Suprapubic skin (tissue), 4 donors: ENCODE measurements at regions not wholly inside any gene's neighbourhood (a gene's known extent, or its start where the extent isn't known, plus 50 kb on each side); places are given as distances from the start of the nearest gene placed in this dataset.

Experiments
- DNase-seq, 2 donors: peaks; one replicate each; pipeline ENCODE4 v3.0.0-alpha.2; 2019; ENCODE audit warnings: low spot score in 2 of 2
- H3K27ac ChIP-seq: fragments of 200-600 bp; sonication (generic); one replicate; pipeline ENCODE4 v1.5.1; 2019
- H3K27me3 ChIP-seq: fragments of 200-600 bp; sonication (generic); one replicate; pipeline ENCODE4 v1.5.1; 2019
- H3K36me3 ChIP-seq: fragments of 200-600 bp; sonication (generic); one replicate; pipeline ENCODE4 v1.5.1; 2019
- H3K4me1 ChIP-seq: fragments of 200-600 bp; sonication (generic); one replicate; pipeline ENCODE4 v1.5.1; 2019
- H3K4me3 ChIP-seq: fragments of 200-600 bp; sonication (generic); one replicate; pipeline ENCODE4 v1.5.1; 2019; ENCODE audit warnings: mild to moderate bottlenecking
- H3K9me3 ChIP-seq: fragments of 200-600 bp; sonication (generic); one replicate; pipeline ENCODE4 v1.5.1; 2019
- EP300 ChIP-seq: sonication (generic); formaldehyde crosslinking; IDR thresholded peaks from one replicate; pipeline ENCODE4 v1.6.1; 2017; ENCODE audit warnings: antibody characterized with exemption
- POLR2A ChIP-seq, 2 donors: fragments of 450-650 bp; IDR thresholded peaks; one replicate each; pipeline ENCODE4 v1.6.1; 2017; ENCODE audit warnings: antibody characterized with exemption in 2 of 2, mild to moderate bottlenecking in 2 of 2, moderate library complexity in 2 of 2
- POLR2AphosphoS5 ChIP-seq, 3 donors: sonication (generic); formaldehyde crosslinking; IDR thresholded peaks; one replicate each; pipeline ENCODE4 v1.6.1; 2017; ENCODE audit warnings: antibody characterized with exemption in 3 of 3
- WGBS: methylation state at CpG from one replicate; pipeline ENCODE4 v1.1.5; 2018; 5-methylcytosine and 5-hydroxymethylcytosine counted together
- TF ChIP-seq, protein P1 (sequence below), 2 donors: fragments of 200-600 bp in 1 of 2; fragments of 450-650 bp in 1 of 2; sonication (generic) in 1 of 2; IDR thresholded peaks; one replicate each; pipeline ENCODE4 v1.5.1; 2016 to 2019; ENCODE audit warnings: antibody characterized with exemption in 2 of 2, mild to moderate bottlenecking in 1 of 2, moderate library complexity in 1 of 2

DNA sequence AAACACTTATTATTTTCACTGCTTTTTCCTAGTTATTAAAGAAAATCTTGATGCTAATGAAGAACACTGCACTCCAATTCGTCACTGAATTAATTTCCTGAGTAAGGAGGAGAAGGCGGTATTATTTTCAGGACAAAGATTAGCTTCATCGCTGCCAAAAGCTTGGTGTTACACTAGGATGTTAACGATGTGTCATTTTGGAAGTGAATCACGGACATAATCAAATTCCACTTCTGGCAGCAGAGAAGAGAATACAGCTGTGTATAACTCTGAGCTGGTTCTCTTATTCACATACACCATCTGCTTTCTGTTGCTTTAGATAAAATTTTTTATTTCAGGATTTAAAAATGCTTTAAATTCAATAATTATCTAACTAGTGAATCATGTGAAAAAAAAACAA is 74.1 kb downstream of the SCG2 start:
- H3K4me3 ChIP-seq: no peak overlapping the region

DNA sequence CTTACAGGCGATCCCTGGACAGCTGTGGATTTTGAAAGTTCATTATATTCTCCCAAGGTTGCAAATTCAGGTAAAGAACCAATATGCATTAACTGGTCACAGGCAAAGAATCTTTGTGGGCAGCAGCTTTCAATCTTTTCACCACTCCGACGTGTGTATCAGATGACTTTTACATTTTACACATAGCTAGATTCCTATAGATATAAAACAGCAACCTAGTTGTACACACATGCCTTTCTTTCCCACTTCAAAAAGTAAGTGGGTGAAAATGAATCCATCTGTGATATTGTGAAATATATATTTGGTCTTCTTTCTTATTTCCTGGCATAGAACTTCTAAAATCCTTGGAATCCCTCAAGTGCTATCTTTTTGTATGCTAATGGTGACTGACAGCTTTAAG is 72.5 kb downstream of the SCG2 start:
- no peak for DNase-seq
- Histone ChIP-seq H3K36me3 (no peaks in the 10 kb centered on the region), H3K4me1 (peaks cover 4% of the 10 kb centered on the region), H3K4me3 (no peak overlapping the region), H3K27ac (no peak overlapping the region), H3K9me3 (no peaks in the 10 kb centered on the region), H3K27me3 (no peaks in the 10 kb centered on the region)
- TF ChIP-seq POLR2A (IDR thresholded peaks at IDR 0.05) (no peak), EP300 (no peak), POLR2AphosphoS5 (IDR thresholded peaks at IDR 0.05) (no peak)
- TF ChIP-seq, protein P1, sequence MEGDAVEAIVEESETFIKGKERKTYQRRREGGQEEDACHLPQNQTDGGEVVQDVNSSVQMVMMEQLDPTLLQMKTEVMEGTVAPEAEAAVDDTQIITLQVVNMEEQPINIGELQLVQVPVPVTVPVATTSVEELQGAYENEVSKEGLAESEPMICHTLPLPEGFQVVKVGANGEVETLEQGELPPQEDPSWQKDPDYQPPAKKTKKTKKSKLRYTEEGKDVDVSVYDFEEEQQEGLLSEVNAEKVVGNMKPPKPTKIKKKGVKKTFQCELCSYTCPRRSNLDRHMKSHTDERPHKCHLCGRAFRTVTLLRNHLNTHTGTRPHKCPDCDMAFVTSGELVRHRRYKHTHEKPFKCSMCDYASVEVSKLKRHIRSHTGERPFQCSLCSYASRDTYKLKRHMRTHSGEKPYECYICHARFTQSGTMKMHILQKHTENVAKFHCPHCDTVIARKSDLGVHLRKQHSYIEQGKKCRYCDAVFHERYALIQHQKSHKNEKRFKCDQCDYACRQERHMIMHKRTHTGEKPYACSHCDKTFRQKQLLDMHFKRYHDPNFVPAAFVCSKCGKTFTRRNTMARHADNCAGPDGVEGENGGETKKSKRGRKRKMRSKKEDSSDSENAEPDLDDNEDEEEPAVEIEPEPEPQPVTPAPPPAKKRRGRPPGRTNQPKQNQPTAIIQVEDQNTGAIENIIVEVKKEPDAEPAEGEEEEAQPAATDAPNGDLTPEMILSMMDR (IDR thresholded peaks at IDR 0.05): no peak
- 74% methylated on average over 3 of the region's 3 CpGs for WGBS

More for the DNA sequence above, 74.1 kb downstream of the SCG2 start:
- DNase-seq: no peak
- WGBS: 19% methylated on average over 5 of the region's 5 CpGs
- no peaks in the 10 kb centered on the region for H3K9me3 ChIP-seq
- H3K36me3 ChIP-seq: no peaks in the 10 kb centered on the region
- H3K27ac ChIP-seq: no peak overlapping the region
- peaks cover 4% of the 10 kb centered on the region for H3K4me1 ChIP-seq
- no peaks in the 10 kb centered on the region for H3K27me3 ChIP-seq
- TF ChIP-seq, protein P1 (IDR thresholded peaks at IDR 0.05): no peak
- TF ChIP-seq EP300: no peak
- TF ChIP-seq POLR2A (IDR thresholded peaks at IDR 0.05): no peak
- TF ChIP-seq POLR2AphosphoS5 (IDR thresholded peaks at IDR 0.05): no peak

DNA sequence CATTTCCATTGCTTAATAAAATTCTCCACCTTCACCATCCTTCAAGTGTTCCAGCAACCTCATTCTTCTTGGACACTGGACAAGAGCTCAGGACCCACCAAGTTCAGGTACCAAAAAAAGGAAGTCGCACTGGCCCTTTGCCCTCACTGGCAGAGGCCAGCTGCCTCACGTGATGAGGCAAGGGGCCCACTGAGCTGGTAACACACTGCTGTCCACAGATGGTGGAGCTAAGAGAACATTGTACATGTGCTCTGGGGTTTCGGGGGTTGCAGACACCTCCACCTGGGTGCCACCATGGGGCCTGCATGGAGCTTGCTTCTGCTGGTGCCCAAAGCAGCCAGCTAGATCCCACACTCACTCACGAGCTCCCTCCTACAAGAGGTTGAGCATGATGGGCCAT is 71.3 kb downstream of the SCG2 start:
- H3K9me3 ChIP-seq: no peaks in the 10 kb centered on the region
- no peak for DNase-seq
- 82% methylated on average over 4 of the region's 4 CpGs for WGBS
- H3K4me3 ChIP-seq: no peak overlapping the region
- TF ChIP-seq POLR2A (IDR thresholded peaks at IDR 0.05) (no peak), EP300 (no peak), POLR2AphosphoS5 (IDR thresholded peaks at IDR 0.05) (no peak)
- TF ChIP-seq, protein P1 (IDR thresholded peaks at IDR 0.05): no peak
- H3K27ac ChIP-seq: no peak overlapping the region
- H3K36me3 ChIP-seq: no peaks in the 10 kb centered on the region
- H3K27me3 ChIP-seq: no peaks in the 10 kb centered on the region
- peaks cover 4% of the 10 kb centered on the region for H3K4me1 ChIP-seq

DNA sequence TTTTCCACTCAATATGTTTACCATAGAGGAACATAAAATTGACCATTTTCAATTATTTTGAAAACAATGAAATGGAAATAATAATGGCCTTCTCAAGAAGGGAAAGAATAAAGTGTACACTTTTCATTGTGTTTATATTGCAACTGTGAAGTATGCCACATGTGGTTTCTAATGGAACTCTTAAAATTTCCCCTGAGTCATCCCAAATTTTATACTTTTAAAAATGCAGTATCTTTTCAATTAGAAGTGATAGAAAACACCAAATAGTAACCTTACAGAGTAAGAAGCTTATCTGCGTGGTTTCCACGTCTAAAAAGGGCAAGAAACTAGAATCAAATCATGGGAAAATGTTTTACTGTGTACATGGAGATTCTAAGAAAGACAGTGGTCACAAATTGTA is 70.0 kb downstream of the SCG2 start:
- no peak overlapping the region for H3K4me3 ChIP-seq

DNA sequence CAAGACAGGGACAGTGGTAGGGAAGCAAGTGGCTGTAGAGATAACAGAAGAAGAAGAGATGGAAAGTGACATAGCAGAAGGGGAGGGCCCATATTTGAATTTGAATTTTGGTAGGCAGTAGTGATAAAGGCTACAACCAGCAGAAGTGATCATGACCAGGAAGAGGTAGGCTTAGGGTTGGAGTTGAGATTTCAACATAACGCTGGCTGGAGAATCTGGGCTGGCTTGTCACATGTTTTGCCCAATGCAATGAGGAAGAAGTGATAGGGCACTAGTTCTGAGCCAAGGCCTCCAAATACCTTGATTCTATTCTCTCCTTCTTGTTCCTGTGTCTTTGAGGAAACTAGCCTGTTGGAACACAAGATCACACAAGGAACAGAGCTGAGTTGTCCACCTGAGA is 69.4 kb downstream of the SCG2 start:
- DNase-seq: no peak

More for the DNA sequence above, 70.0 kb downstream of the SCG2 start:
- TF ChIP-seq EP300: no peak
- TF ChIP-seq POLR2A (IDR thresholded peaks at IDR 0.05): no peak
- no peak for TF ChIP-seq POLR2AphosphoS5 (IDR thresholded peaks at IDR 0.05)
- TF ChIP-seq, protein P1 (IDR thresholded peaks at IDR 0.05): no peak
- Histone ChIP-seq H3K4me1 (peaks cover 4% of the 10 kb centered on the region), H3K9me3 (no peaks in the 10 kb centered on the region), H3K27ac (no peak overlapping the region), H3K36me3 (no peaks in the 10 kb centered on the region), H3K27me3 (no peaks in the 10 kb centered on the region)
- DNase-seq: no peak
- WGBS: 89% methylated on average over 2 of the region's 2 CpGs

More for the DNA sequence above, 69.4 kb downstream of the SCG2 start:
- WGBS: 89% methylated on average over 1 of the region's 1 CpG
- TF ChIP-seq EP300 (no peak), POLR2AphosphoS5 (IDR thresholded peaks at IDR 0.05) (no peak)
- TF ChIP-seq, protein P1 (IDR thresholded peaks at IDR 0.05): no peak
- Histone ChIP-seq H3K9me3 (no peaks in the 10 kb centered on the region), H3K27ac (no peak overlapping the region), H3K4me1 (peaks cover 6% of the 10 kb centered on the region), H3K36me3 (no peaks in the 10 kb centered on the region), H3K4me3 (no peak overlapping the region), H3K27me3 (no peaks in the 10 kb centered on the region)
